ENCODE measurements at regions not wholly inside any gene's neighbourhood (a gene's known extent, or its start where the extent isn't known, plus 50 kb on each side); places are given as distances from the start of the nearest gene placed in this dataset.

- H3K4me1 Mint-ChIP-seq: no peaks in the 10 kb centered on the region
- Histone ChIP-seq H3K36me3 (no peaks in the 10 kb centered on the region), H3K4me3 (no peak overlapping the region), H4K20me1 (ENCODE audit: low read depth) (no peaks in the 10 kb centered on the region), H3K27ac (no peak overlapping the region), H3K9me3 (ENCODE audit: low read depth) (no peaks in the 10 kb centered on the region), H3K27me3 (no peaks in the 10 kb centered on the region), H3K4me2 (no peak overlapping the region), H3F3A (ENCODE audit: low read depth) (no peaks in the 10 kb centered on the region), H3K79me2 (ENCODE audit: low read depth) (no peaks in the 10 kb centered on the region), H3K4me1 (no peaks in the 10 kb centered on the region), H2AFZ (replicated peaks) (no peak overlapping the region), H3K9ac (no peak overlapping the region)
- no peaks in the 10 kb centered on the region for H3K36me3 Mint-ChIP-seq
- TF ChIP-seq EZH2 (IDR thresholded peaks at IDR 0.05) (no peak), CTCF (IDR thresholded peaks at IDR 0.05) (no peak), EZH2phosphoT487 (IDR thresholded peaks at IDR 0.05) (no peak)
- DNase-seq (ENCODE audit: low spot score): no peak
- H3K27me3 Mint-ChIP-seq (ENCODE audit: insufficient read depth, low read depth): no peaks in the 10 kb centered on the region
- no peaks in the 10 kb centered on the region for H3K9me3 Mint-ChIP-seq
- H3K27ac Mint-ChIP-seq: no peak overlapping the region
- no peak overlapping the region for H3K4me3 Mint-ChIP-seq
Observed at GRCh38 chr6:115631028-115631427, 429.7 kb downstream of the FRK start.

DNA sequence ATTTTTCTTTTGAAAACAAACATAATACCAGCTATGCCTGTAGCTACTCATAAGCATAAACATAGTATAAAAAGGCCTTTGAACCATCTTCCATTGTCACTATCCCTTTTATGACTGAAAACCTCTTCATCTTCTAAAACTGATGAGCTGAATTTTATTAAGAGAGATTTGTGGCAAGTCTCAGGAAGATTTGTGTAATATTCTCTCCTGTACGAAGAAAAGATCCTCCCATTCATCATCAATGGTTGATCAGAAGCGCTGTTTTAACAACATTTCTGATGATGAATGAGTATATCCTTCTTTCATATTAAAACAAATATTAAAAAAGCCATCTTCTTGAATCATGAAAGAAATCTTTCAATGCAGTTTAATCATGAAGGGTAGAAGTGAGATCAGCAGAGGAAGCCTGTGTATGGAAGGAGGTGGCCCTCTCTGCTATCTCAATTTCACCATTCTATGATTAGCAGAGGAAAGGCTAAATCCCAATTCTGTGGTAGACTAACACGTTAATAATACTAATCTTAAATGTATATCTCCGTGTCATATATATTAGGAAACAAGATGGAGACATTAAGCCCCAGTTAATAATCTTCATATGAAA is 430.2 kb downstream of the FRK start:
- H3K9me3 ChIP-seq (ENCODE audit: low read depth): no peaks in the 10 kb centered on the region
- no peaks in the 10 kb centered on the region for H4K20me1 ChIP-seq (ENCODE audit: low read depth)
- H3K4me1 ChIP-seq: no peaks in the 10 kb centered on the region
- H3K27ac ChIP-seq: no peak overlapping the region
- H3K27me3 ChIP-seq: no peaks in the 10 kb centered on the region
- Mint-ChIP-seq H3K4me3 (no peak overlapping the region), H3K9me3 (no peaks in the 10 kb centered on the region), H3K36me3 (no peaks in the 10 kb centered on the region), H3K27ac (no peak overlapping the region), H3K27me3 (ENCODE audit: insufficient read depth, low read depth) (no peaks in the 10 kb centered on the region), H3K4me1 (no peaks in the 10 kb centered on the region)
- no peak overlapping the region for H2AFZ ChIP-seq (replicated peaks)
- DNase-seq (ENCODE audit: low spot score): no peak
- no peak overlapping the region for H3K9ac ChIP-seq
- H3K4me3 ChIP-seq: no peak overlapping the region
- no peaks in the 10 kb centered on the region for H3K36me3 ChIP-seq
- no peaks in the 10 kb centered on the region for H3F3A ChIP-seq (ENCODE audit: low read depth)
- H3K4me2 ChIP-seq: no peak overlapping the region
- no peaks in the 10 kb centered on the region for H3K79me2 ChIP-seq (ENCODE audit: low read depth)
- no peak for TF ChIP-seq CTCF (IDR thresholded peaks at IDR 0.05)
- TF ChIP-seq EZH2 (IDR thresholded peaks at IDR 0.05): no peak
- TF ChIP-seq EZH2phosphoT487 (IDR thresholded peaks at IDR 0.05): no peak

- H3K4me3 Mint-ChIP-seq: no peak overlapping the region
- no peaks in the 10 kb centered on the region for H3K27me3 ChIP-seq
- H3K36me3 Mint-ChIP-seq: no peaks in the 10 kb centered on the region
- H3K9me3 Mint-ChIP-seq: no peaks in the 10 kb centered on the region
- no peaks in the 10 kb centered on the region for H3K9me3 ChIP-seq (ENCODE audit: low read depth)
- no peak overlapping the region for H3K9ac ChIP-seq
- H2AFZ ChIP-seq (replicated peaks): no peak overlapping the region
- H3K4me3 ChIP-seq: no peak overlapping the region
- no peaks in the 10 kb centered on the region for H3K27me3 Mint-ChIP-seq (ENCODE audit: insufficient read depth, low read depth)
- H3F3A ChIP-seq (ENCODE audit: low read depth): no peaks in the 10 kb centered on the region
- no peak for DNase-seq (ENCODE audit: low spot score)
- H3K4me1 Mint-ChIP-seq: no peaks in the 10 kb centered on the region
- H3K4me1 ChIP-seq: no peaks in the 10 kb centered on the region
- H3K4me2 ChIP-seq: no peak overlapping the region
- H4K20me1 ChIP-seq (ENCODE audit: low read depth): no peaks in the 10 kb centered on the region
- H3K79me2 ChIP-seq (ENCODE audit: low read depth): no peaks in the 10 kb centered on the region
- no peak overlapping the region for H3K27ac Mint-ChIP-seq
- TF ChIP-seq EZH2 (IDR thresholded peaks at IDR 0.05) (no peak), EZH2phosphoT487 (IDR thresholded peaks at IDR 0.05) (no peak), CTCF (IDR thresholded peaks at IDR 0.05) (no peak)
- H3K27ac ChIP-seq: no peak overlapping the region
- H3K36me3 ChIP-seq: no peaks in the 10 kb centered on the region
Observed at GRCh38 chr6:115629415-115629814, 431.3 kb downstream of the FRK start.

All from neural progenitor cell (in vitro differentiated cells).